Keratinocyte (primary cell): ENCODE measurements at regions not wholly inside any gene's neighbourhood (a gene's known extent, or its start where the extent isn't known, plus 50 kb on each side); places are given as distances from the start of the nearest gene placed in this dataset.

Source experiments
- DNase-seq: peaks from one replicate; pipeline ENCODE4 v3.0.0-alpha.2; 2011; ENCODE audit warnings: low read depth, missing footprints, low spot score
- FAIRE-seq: peaks from 2 replicates; lab custom pipeline; 2011; peaks lifted over from hg19 to GRCh38; lab: Jason Lieb, UNC
- H2AFZ ChIP-seq: 2 replicates; pipeline ENCODE4 v1.6.0; 2012; ENCODE audit warnings: low read length, control low read depth, inconsistent platforms; ENCODE audit not compliant: control insufficient read depth
- H3K27ac ChIP-seq: 2 replicates; pipeline ENCODE4 v1.5.1; 2011; ENCODE audit warnings: low read length; ENCODE audit not compliant: control insufficient read depth, insufficient read depth
- H3K27me3 ChIP-seq: 3 replicates; pipeline ENCODE4 v1.6.0; 2011; ENCODE audit warnings: low read length; ENCODE audit not compliant: control insufficient read depth, insufficient read depth; ENCODE audit errors: extremely low read depth
- H3K36me3 ChIP-seq, 2 experiments: 2 replicates in 1 of 2; 3 replicates in 1 of 2; pipeline ENCODE4 v1.5.1; 2011; ENCODE audit warnings: low read length in 2 of 2, mild to moderate bottlenecking in 1 of 2; ENCODE audit not compliant: control insufficient read depth in 2 of 2, insufficient read depth in 2 of 2; ENCODE audit errors: extremely low read depth in 1 of 2
- H3K4me1 ChIP-seq: 3 replicates; pipeline ENCODE4 v1.5.1; 2011; ENCODE audit warnings: low read length; ENCODE audit not compliant: control insufficient read depth, insufficient read depth; ENCODE audit errors: extremely low read depth
- H3K4me2 ChIP-seq: 3 replicates; pipeline ENCODE4 v1.6.0; 2011; ENCODE audit warnings: low read depth, low read length; ENCODE audit not compliant: control insufficient read depth, insufficient read depth; ENCODE audit errors: extremely low read depth
- H3K4me3 ChIP-seq, 3 experiments: fragments of 200-600 bp in 1 of 3; sonication (generic) in 1 of 3; 2 replicates in 2 of 3; 3 replicates in 1 of 3; pipeline ENCODE4 v1.5.1; 2011 to 2016; ENCODE audit warnings: low read length in 3 of 3, mild to moderate bottlenecking in 3 of 3, control low read depth in 2 of 3, inconsistent platforms in 1 of 3, low read depth in 1 of 3, mixed read lengths in 1 of 3, mixed run types in 1 of 3, moderate library complexity in 1 of 3; ENCODE audit not compliant: control insufficient read depth in 2 of 3, insufficient read depth in 2 of 3; ENCODE audit errors: extremely low read depth in 1 of 3
- H3K79me2 ChIP-seq: 2 replicates; pipeline ENCODE4 v1.6.0; 2012; ENCODE audit warnings: low read length; ENCODE audit not compliant: control insufficient read depth, insufficient read depth
- H3K9ac ChIP-seq: 3 replicates; pipeline ENCODE4 v1.6.0; 2011; ENCODE audit warnings: low read length; ENCODE audit not compliant: control insufficient read depth, insufficient read depth; ENCODE audit errors: extremely low read depth
- H3K9me1 ChIP-seq: 3 replicates; pipeline ENCODE4 v1.6.0; 2011; ENCODE audit warnings: low read length; ENCODE audit not compliant: control insufficient read depth, insufficient read depth; ENCODE audit errors: extremely low read depth
- H3K9me3 ChIP-seq: 2 replicates; pipeline ENCODE4 v1.5.1; 2012; ENCODE audit warnings: low read depth, low read length; ENCODE audit not compliant: control insufficient read depth
- H4K20me1 ChIP-seq: 3 replicates; pipeline ENCODE4 v1.6.0; 2011; ENCODE audit warnings: low read length; ENCODE audit not compliant: control insufficient read depth, insufficient read depth; ENCODE audit errors: extremely low read depth
- CTCF ChIP-seq, 3 experiments: IDR thresholded peaks in 1 of 3; conservative IDR thresholded peaks in 1 of 3; optimal IDR thresholded peaks in 1 of 3; 2 replicates in 2 of 3; 3 replicates in 1 of 3; pipeline versions ENCODE3 to v1.5.1; 2011; ENCODE audit warnings: low read length in 3 of 3, mild to moderate bottlenecking in 3 of 3, moderate library complexity in 2 of 3, control low read depth in 1 of 3, inconsistent platforms in 1 of 3; ENCODE audit not compliant: insufficient read depth in 2 of 3; ENCODE audit errors: extremely low read depth in 1 of 3
- EZH2 ChIP-seq: IDR thresholded peaks from one replicate; pipeline ENCODE4 v1.6.1; 2012; ENCODE audit warnings: inconsistent platforms, mild to moderate bottlenecking, low read length, moderate library complexity
- dilution Hi-C: fragments of 300-500 bp; cut with MboI; formaldehyde crosslinking; loops from one replicate; pipeline ENCODE4 v1.7.0; 2020; ENCODE audit warnings: low sequenced_read_pairs; ENCODE audit not compliant: extremely low pct_ligation_motif_present

GRCh38 chr7:41003977-41004376 is 698.9 kb downstream of the INHBA start:
- Histone ChIP-seq H3K79me2 (no peaks in the 10 kb centered on the region), H3K9ac (no peak overlapping the region), H3K4me2 (no peak overlapping the region), H4K20me1 (no peaks in the 10 kb centered on the region), H3K4me1 (peaks cover 38% of the 10 kb centered on the region), H3K4me3 (no peak overlapping the region), H2AFZ (no peak overlapping the region), H3K27me3 (no peaks in the 10 kb centered on the region), H3K9me1 (no peaks in the 10 kb centered on the region), H3K9me3 (no peaks in the 10 kb centered on the region), H3K27ac (peak overlapping the region; percentile 15), H3K36me3 (no peaks in the 10 kb centered on the region)
- FAIRE-seq, result peak; percentile 5
- dilution Hi-C loops, result no loop called here
- DNase-seq, result no peak
- TF ChIP-seq EZH2 (no peak), CTCF (optimal IDR thresholded peaks at IDR 0.05 in 1 of 3, IDR thresholded peaks at IDR 0.05 in 1 of 3, conservative IDR thresholded peaks at IDR 0.05 in 1 of 3; ENCODE audit: extremely low read depth in 1 of 3, insufficient read depth in 2 of 3, low read length in 3 of 3) (no peak)

- Histone ChIP-seq H3K79me2 (no peaks in the 10 kb centered on the region), H3K9me1 (no peaks in the 10 kb centered on the region), H3K9ac (no peak overlapping the region), H3K4me1 (peaks cover 38% of the 10 kb centered on the region), H4K20me1 (no peaks in the 10 kb centered on the region), H3K9me3 (no peaks in the 10 kb centered on the region), H2AFZ (peak overlapping the region; percentile 5), H3K4me3 (no peak overlapping the region), H3K27me3 (no peaks in the 10 kb centered on the region), H3K36me3 (no peaks in the 10 kb centered on the region), H3K4me2 (no peak overlapping the region), H3K27ac (peak overlapping the region; percentile 15)
- DNase-seq (no peak), FAIRE-seq (peak; percentile 77)
- TF ChIP-seq EZH2 (no peak), CTCF (optimal IDR thresholded peaks at IDR 0.05 in 1 of 3, IDR thresholded peaks at IDR 0.05 in 1 of 3, conservative IDR thresholded peaks at IDR 0.05 in 1 of 3; ENCODE audit: extremely low read depth in 1 of 3, insufficient read depth in 2 of 3, low read length in 3 of 3) (no peak)
- dilution Hi-C loops, result no loop called here
Observed at GRCh38 chr7:41003611-41003940, 699.3 kb downstream of the INHBA start.
